Upper lobe of left lung (tissue), 4 donors: ENCODE measurements at regions not wholly inside any gene's neighbourhood (a gene's known extent, or its start where the extent isn't known, plus 50 kb on each side); places are given as distances from the start of the nearest gene placed in this dataset.

ENCODE experiments used
- EP300 ChIP-seq, 4 donors: sonication (generic); formaldehyde crosslinking; IDR thresholded peaks; one replicate each; pipeline ENCODE4 v1.5.1; 2017; ENCODE audit warnings: antibody characterized with exemption in 4 of 4, control low read depth in 2 of 4
- TF ChIP-seq, protein P1 (sequence below), 6 experiments: fragments of 450-650 bp in 4 of 6; fragments of 200-600 bp in 2 of 6; sonication (generic) in 2 of 6; IDR thresholded peaks; one replicate each; pipeline ENCODE4 v1.5.1; 2016 to 2019; ENCODE audit warnings: antibody characterized with exemption in 6 of 6

DNA sequence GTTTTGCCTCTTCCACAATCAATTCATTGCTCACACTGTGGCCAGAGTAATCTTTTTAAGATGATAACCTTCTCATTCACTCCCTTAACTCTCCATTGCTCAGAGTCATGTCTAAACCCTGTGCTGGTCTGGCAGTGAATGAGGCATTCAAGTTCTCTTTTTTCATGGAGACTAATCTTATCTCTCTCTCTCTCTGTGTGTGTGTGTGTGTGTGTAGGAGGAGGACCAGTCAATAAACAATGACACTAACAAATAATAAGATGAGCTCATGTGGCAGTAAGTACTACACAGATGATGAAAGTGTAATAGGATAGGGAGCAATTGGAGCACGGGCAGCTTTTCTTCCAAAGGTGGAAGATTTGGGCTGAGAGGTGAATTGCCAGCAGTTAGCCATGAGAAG is 122.0 kb upstream of the B3GALT2 start:
- no peak for TF ChIP-seq EP300 (IDR thresholded peaks at IDR 0.05)
- TF ChIP-seq, protein P1, sequence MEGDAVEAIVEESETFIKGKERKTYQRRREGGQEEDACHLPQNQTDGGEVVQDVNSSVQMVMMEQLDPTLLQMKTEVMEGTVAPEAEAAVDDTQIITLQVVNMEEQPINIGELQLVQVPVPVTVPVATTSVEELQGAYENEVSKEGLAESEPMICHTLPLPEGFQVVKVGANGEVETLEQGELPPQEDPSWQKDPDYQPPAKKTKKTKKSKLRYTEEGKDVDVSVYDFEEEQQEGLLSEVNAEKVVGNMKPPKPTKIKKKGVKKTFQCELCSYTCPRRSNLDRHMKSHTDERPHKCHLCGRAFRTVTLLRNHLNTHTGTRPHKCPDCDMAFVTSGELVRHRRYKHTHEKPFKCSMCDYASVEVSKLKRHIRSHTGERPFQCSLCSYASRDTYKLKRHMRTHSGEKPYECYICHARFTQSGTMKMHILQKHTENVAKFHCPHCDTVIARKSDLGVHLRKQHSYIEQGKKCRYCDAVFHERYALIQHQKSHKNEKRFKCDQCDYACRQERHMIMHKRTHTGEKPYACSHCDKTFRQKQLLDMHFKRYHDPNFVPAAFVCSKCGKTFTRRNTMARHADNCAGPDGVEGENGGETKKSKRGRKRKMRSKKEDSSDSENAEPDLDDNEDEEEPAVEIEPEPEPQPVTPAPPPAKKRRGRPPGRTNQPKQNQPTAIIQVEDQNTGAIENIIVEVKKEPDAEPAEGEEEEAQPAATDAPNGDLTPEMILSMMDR (IDR thresholded peaks at IDR 0.05): no peak
